HG03066 (cell line): ENCODE measurements at regions not wholly inside any gene's neighbourhood (a gene's known extent, or its start where the extent isn't known, plus 50 kb on each side); places are given as distances from the start of the nearest gene placed in this dataset.
"Not testable (repeated sequence)": the region's sequence is repeated elsewhere in the genome, so short reads cannot be mapped to it uniquely, and the experiment has no call there.

Source experiments
- ATAC-seq: cut with Tn5 transposase; IDR thresholded peaks from one replicate; pipeline ENCODE4 v1.9.1; 2021; ENCODE audit warnings: low read depth; ENCODE audit not compliant: unreplicated experiment

GRCh38 chr14:89476354-89476896, 59.4 kb upstream of the FOXN3 start:
- ATAC-seq = no peak

- ATAC-seq = no peak
Measured at GRCh38 chr14:89474464-89474863, 57.4 kb upstream of the FOXN3 start.

GRCh38 chr14:89473989-89474388, 57.0 kb upstream of the FOXN3 start:
- no peak for ATAC-seq

- no peak for ATAC-seq
Measured at GRCh38 chr14:89473569-89473968, 56.5 kb upstream of the FOXN3 start.

- no peak for ATAC-seq
Measured at GRCh38 chr14:89470401-89470800, 53.4 kb upstream of the FOXN3 start.

GRCh38 chr14:89469210-89470198, 52.5 kb upstream of the FOXN3 start:
- ATAC-seq = no peak

- ATAC-seq = no peak
Measured at GRCh38 chr14:89468566-89468965, 51.5 kb upstream of the FOXN3 start.

- not testable (repeated sequence) for ATAC-seq
Measured at GRCh38 chr14:89468030-89468429, 51.0 kb upstream of the FOXN3 start.

- ATAC-seq = no peak
Measured at GRCh38 chr14:89466944-89467343, 49.9 kb upstream of the FOXN3 start.
